T1000 (cell line): ENCODE measurements at regions not wholly inside any gene's neighbourhood (a gene's known extent, or its start where the extent isn't known, plus 50 kb on each side); places are given as distances from the start of the nearest gene placed in this dataset.

Source experiments
- DNase-seq: peaks from one replicate; lab custom pipeline; 2025; ENCODE audit warnings: mixed read lengths; lab: John Stamatoyannopoulos, UW

- no peak for DNase-seq
Measured at GRCh38 chr10:60664859-60665258, 113.4 kb upstream of the CDK1 start.

- no peak for DNase-seq
Measured at GRCh38 chr10:60663850-60664249, 114.4 kb upstream of the CDK1 start.

- no peak for DNase-seq
Measured at GRCh38 chr10:60662917-60663614, 115.2 kb upstream of the CDK1 start.

- DNase-seq, result no peak
Measured at GRCh38 chr10:60661637-60662036, 116.6 kb upstream of the CDK1 start.

- no peak for DNase-seq
Measured at GRCh38 chr10:60660625-60661024, 117.7 kb upstream of the CDK1 start.

- no peak for DNase-seq
Measured at GRCh38 chr10:60654813-60655464, 123.3 kb upstream of the CDK1 start.

GRCh38 chr10:60652628-60653027 is 125.7 kb upstream of the CDK1 start:
- DNase-seq, result no peak

- DNase-seq, result no peak
Measured at GRCh38 chr10:60650378-60650800, 127.9 kb upstream of the CDK1 start.

GRCh38 chr10:60649485-60650377 is 128.5 kb upstream of the CDK1 start:
- no peak for DNase-seq

GRCh38 chr10:60648761-60649160 is 129.5 kb upstream of the CDK1 start:
- DNase-seq, result no peak

GRCh38 chr10:60646966-60647796 is 131.1 kb upstream of the CDK1 start:
- DNase-seq, result no peak

- DNase-seq, result no peak
Measured at GRCh38 chr10:60645980-60646379, 132.3 kb upstream of the CDK1 start.

- no peak for DNase-seq
Measured at GRCh38 chr10:60644436-60645130, 133.7 kb upstream of the CDK1 start.

GRCh38 chr10:60643874-60644273 is 134.4 kb upstream of the CDK1 start:
- no peak for DNase-seq

- DNase-seq, result no peak
Measured at GRCh38 chr10:60629332-60629731, 148.9 kb upstream of the CDK1 start.

- no peak for DNase-seq
Measured at GRCh38 chr10:60627778-60628748, 150.2 kb upstream of the CDK1 start.

- no peak for DNase-seq
Measured at GRCh38 chr10:60626037-60626436, 152.2 kb upstream of the CDK1 start.

GRCh38 chr10:60623627-60624026 is 154.7 kb upstream of the CDK1 start:
- DNase-seq, result no peak

GRCh38 chr10:60621018-60621417 is 157.3 kb upstream of the CDK1 start:
- no peak for DNase-seq

- DNase-seq, result no peak
Measured at GRCh38 chr10:60618861-60619260, 159.4 kb upstream of the CDK1 start.
